ENCODE measurements at regions not wholly inside any gene's neighbourhood (a gene's known extent, or its start where the extent isn't known, plus 50 kb on each side); places are given as distances from the start of the nearest gene placed in this dataset.

GRCh38 chr2:19720306-19720705 is 181.5 kb downstream of the TTC32 start:
- no peaks in the 10 kb centered on the region for H3K4me1 ChIP-seq (ENCODE audit: low read depth, poor library complexity, severe bottlenecking)
- no peak overlapping the region for H3K27ac ChIP-seq
- H3K27me3 ChIP-seq (ENCODE audit: insufficient read depth, low read depth), result no peaks in the 10 kb centered on the region
- H4K20me1 ChIP-seq (ENCODE audit: insufficient read depth), result no peaks in the 10 kb centered on the region
- H3K9ac ChIP-seq, result no peak overlapping the region
- no peaks in the 10 kb centered on the region for H3K36me3 ChIP-seq (ENCODE audit: insufficient read depth)
- TF ChIP-seq, protein P1, sequence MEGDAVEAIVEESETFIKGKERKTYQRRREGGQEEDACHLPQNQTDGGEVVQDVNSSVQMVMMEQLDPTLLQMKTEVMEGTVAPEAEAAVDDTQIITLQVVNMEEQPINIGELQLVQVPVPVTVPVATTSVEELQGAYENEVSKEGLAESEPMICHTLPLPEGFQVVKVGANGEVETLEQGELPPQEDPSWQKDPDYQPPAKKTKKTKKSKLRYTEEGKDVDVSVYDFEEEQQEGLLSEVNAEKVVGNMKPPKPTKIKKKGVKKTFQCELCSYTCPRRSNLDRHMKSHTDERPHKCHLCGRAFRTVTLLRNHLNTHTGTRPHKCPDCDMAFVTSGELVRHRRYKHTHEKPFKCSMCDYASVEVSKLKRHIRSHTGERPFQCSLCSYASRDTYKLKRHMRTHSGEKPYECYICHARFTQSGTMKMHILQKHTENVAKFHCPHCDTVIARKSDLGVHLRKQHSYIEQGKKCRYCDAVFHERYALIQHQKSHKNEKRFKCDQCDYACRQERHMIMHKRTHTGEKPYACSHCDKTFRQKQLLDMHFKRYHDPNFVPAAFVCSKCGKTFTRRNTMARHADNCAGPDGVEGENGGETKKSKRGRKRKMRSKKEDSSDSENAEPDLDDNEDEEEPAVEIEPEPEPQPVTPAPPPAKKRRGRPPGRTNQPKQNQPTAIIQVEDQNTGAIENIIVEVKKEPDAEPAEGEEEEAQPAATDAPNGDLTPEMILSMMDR (conservative IDR thresholded peaks at IDR 0.05; ENCODE audit: low read depth, low read length), result no peak
- H3K79me2 ChIP-seq (ENCODE audit: insufficient read depth, low read depth), result no peaks in the 10 kb centered on the region
- no peak overlapping the region for H3K4me2 ChIP-seq
- H3K4me3 ChIP-seq (IDR thresholded peaks at IDR 0.05; ENCODE audit: insufficient read depth, low read depth, low read length), result no peak overlapping the region
- no peak overlapping the region for H2AFZ ChIP-seq (ENCODE audit: low read depth)

DNA sequence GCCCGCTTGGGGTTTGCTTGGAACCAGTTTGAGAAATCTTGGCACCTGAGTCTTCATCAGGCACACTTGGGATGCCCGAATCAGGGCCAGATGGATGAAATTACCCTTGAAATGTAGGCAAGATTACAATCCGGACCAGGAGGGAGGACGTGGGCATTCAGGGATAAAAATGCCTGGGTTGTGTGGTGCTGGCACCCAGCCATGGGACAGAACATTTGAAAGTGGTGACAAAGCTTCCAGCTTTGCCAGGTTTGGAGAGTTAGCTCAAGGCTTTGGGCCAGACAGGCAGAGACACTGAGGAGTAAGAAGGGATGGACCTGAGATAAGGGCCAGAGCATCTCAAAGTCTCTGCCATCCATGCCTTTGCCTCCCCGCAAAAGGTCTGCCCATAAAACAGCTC is 182.2 kb downstream of the TTC32 start:
- Histone ChIP-seq H3K4me3 (IDR thresholded peaks at IDR 0.05; ENCODE audit: insufficient read depth, low read depth, low read length) (no peak overlapping the region), H3K79me2 (ENCODE audit: insufficient read depth, low read depth) (no peaks in the 10 kb centered on the region), H2AFZ (ENCODE audit: low read depth) (no peak overlapping the region), H3K4me1 (ENCODE audit: low read depth, poor library complexity, severe bottlenecking) (no peaks in the 10 kb centered on the region), H3K27ac (no peak overlapping the region), H3K27me3 (ENCODE audit: insufficient read depth, low read depth) (no peaks in the 10 kb centered on the region), H4K20me1 (ENCODE audit: insufficient read depth) (no peaks in the 10 kb centered on the region), H3K4me2 (no peak overlapping the region), H3K9ac (no peak overlapping the region), H3K36me3 (ENCODE audit: insufficient read depth) (no peaks in the 10 kb centered on the region)
- TF ChIP-seq, protein P1 (conservative IDR thresholded peaks at IDR 0.05; ENCODE audit: low read depth, low read length), result no peak

DNA sequence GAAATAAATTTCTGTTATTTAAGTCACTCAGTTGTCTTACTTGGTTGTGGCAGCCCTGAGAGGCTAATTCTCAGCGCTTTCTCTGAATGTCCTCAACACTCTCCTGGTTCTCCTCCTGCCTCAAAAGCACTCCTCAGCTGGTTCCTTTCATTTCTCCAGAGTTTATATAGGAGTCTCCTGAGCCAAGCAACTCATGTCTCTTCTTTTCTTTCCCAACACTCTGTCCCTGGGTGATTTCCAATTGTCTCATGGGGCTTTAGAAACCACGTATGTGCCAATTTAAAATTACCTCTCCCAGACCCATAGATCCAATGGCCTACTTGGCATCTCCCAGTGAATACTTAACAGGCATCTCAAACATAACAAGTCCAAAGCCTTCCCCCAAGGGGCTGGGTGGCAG is 184.3 kb downstream of the TTC32 start:
- no peak overlapping the region for H3K4me3 ChIP-seq (IDR thresholded peaks at IDR 0.05; ENCODE audit: insufficient read depth, low read depth, low read length)
- no peak overlapping the region for H3K27ac ChIP-seq
- H3K79me2 ChIP-seq (ENCODE audit: insufficient read depth, low read depth), result no peaks in the 10 kb centered on the region
- H3K36me3 ChIP-seq (ENCODE audit: insufficient read depth), result no peaks in the 10 kb centered on the region
- H3K9ac ChIP-seq, result no peak overlapping the region
- no peaks in the 10 kb centered on the region for H3K27me3 ChIP-seq (ENCODE audit: insufficient read depth, low read depth)
- H2AFZ ChIP-seq (ENCODE audit: low read depth), result no peak overlapping the region
- TF ChIP-seq, protein P1 (conservative IDR thresholded peaks at IDR 0.05; ENCODE audit: low read depth, low read length), result no peak
- no peaks in the 10 kb centered on the region for H3K4me1 ChIP-seq (ENCODE audit: low read depth, poor library complexity, severe bottlenecking)
- no peaks in the 10 kb centered on the region for H4K20me1 ChIP-seq (ENCODE audit: insufficient read depth)
- no peak overlapping the region for H3K4me2 ChIP-seq

DNA sequence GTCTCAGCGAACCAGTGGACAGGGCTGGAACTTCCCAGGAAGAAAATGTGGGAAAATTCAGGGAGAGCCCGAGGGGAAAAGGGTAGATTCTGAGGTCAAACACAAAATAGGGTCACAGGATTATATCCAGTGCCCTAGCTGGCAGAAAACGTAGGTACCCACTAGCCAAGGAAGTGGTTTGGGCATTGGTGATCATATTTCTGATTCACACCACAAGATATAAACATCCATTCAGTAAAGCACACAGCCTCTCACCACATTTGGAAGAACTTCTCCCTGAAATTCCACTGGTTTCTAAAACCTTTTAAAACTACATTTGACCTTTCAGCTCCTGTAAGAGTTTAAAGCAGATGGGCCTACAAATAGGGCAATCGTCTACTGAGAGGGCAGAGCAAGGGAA is 186.9 kb downstream of the TTC32 start:
- H3K4me2 ChIP-seq, result no peak overlapping the region
- H3K36me3 ChIP-seq (ENCODE audit: insufficient read depth), result no peaks in the 10 kb centered on the region
- peaks cover 3% of the 10 kb centered on the region for H3K4me1 ChIP-seq (ENCODE audit: low read depth, poor library complexity, severe bottlenecking)
- H3K27ac ChIP-seq, result no peak overlapping the region
- no peak overlapping the region for H3K9ac ChIP-seq
- no peaks in the 10 kb centered on the region for H4K20me1 ChIP-seq (ENCODE audit: insufficient read depth)
- H3K79me2 ChIP-seq (ENCODE audit: insufficient read depth, low read depth), result no peaks in the 10 kb centered on the region
- no peak overlapping the region for H2AFZ ChIP-seq (ENCODE audit: low read depth)
- TF ChIP-seq, protein P1 (conservative IDR thresholded peaks at IDR 0.05; ENCODE audit: low read depth, low read length), result no peak
- H3K27me3 ChIP-seq (ENCODE audit: insufficient read depth, low read depth), result no peaks in the 10 kb centered on the region
- no peak overlapping the region for H3K4me3 ChIP-seq (IDR thresholded peaks at IDR 0.05; ENCODE audit: insufficient read depth, low read depth, low read length)

Measured in KMS-11 (cell line).